Colonic mucosa (tissue), 4 donors: ENCODE measurements at regions not wholly inside any gene's neighbourhood (a gene's known extent, or its start where the extent isn't known, plus 50 kb on each side); places are given as distances from the start of the nearest gene placed in this dataset.

Source experiments
- DNase-seq: peaks from one replicate; pipeline ENCODE4 v3.0.0-alpha.2; 2020
- H3K27ac ChIP-seq: fragments of 200-600 bp; one replicate; pipeline ENCODE4 v1.8.0; 2021
- H3K27me3 ChIP-seq: fragments of 200-600 bp; one replicate; pipeline ENCODE4 v1.8.0; 2021
- H3K36me3 ChIP-seq: fragments of 200-600 bp; one replicate; pipeline ENCODE4 v1.8.0; 2021
- H3K4me1 ChIP-seq: fragments of 200-600 bp; one replicate; pipeline ENCODE4 v1.8.0; 2021; ENCODE audit warnings: mild to moderate bottlenecking
- H3K4me3 ChIP-seq: fragments of 200-600 bp; one replicate; pipeline ENCODE4 v1.8.0; 2021
- H3K9ac ChIP-seq, 2 donors: one replicate each; pipeline ENCODE4 v1.7.0; 2013; ENCODE audit warnings: control low read depth in 2 of 2, low read depth in 2 of 2, low read length in 2 of 2
- H3K9me3 ChIP-seq: fragments of 200-600 bp; one replicate; pipeline ENCODE4 v1.8.0; 2021
- CTCF ChIP-seq: fragments of 200-600 bp; IDR thresholded peaks from one replicate; pipeline ENCODE4 v1.8.0; 2022; ENCODE audit warnings: antibody characterized with exemption, mild to moderate bottlenecking
- intact Hi-C: fragments of 100-400 bp; cut with DNase I; formaldehyde crosslinking; loops from one replicate; pipeline ENCODE4 v1.14.1; 2022
- donor health status: healthy.
- donor health status: DM: no; HTN: no; CAD: no.
- donor health status: DM: no; HTN: no; CAD: no.

GRCh38 chr2:56674084-56674483 lies 490.3 kb downstream of the CCDC85A start:
- intact Hi-C loops, result no loop called here
- no peak for TF ChIP-seq CTCF
- no peak overlapping the region for H3K27ac ChIP-seq
- no peaks in the 10 kb centered on the region for H3K27me3 ChIP-seq
- no peak overlapping the region for H3K4me3 ChIP-seq
- H3K36me3 ChIP-seq, result no peaks in the 10 kb centered on the region
- DNase-seq, result no peak
- no peaks in the 10 kb centered on the region for H3K4me1 ChIP-seq
- no peaks in the 10 kb centered on the region for H3K9me3 ChIP-seq
- H3K9ac ChIP-seq, result no peak overlapping the region

GRCh38 chr2:56676966-56677365 lies 493.2 kb downstream of the CCDC85A start:
- DNase-seq, result no peak
- Histone ChIP-seq H3K4me1 (no peaks in the 10 kb centered on the region), H3K4me3 (no peak overlapping the region), H3K9ac (no peak overlapping the region), H3K27ac (no peak overlapping the region), H3K36me3 (no peaks in the 10 kb centered on the region), H3K27me3 (no peaks in the 10 kb centered on the region), H3K9me3 (no peaks in the 10 kb centered on the region)
- intact Hi-C loops, result no loop called here
- TF ChIP-seq CTCF, result no peak

- no peak for TF ChIP-seq CTCF
- no peak overlapping the region for H3K9ac ChIP-seq
- no peak overlapping the region for H3K4me3 ChIP-seq
- no peaks in the 10 kb centered on the region for H3K27me3 ChIP-seq
- H3K36me3 ChIP-seq, result no peaks in the 10 kb centered on the region
- intact Hi-C loops, result no loop called here
- no peaks in the 10 kb centered on the region for H3K4me1 ChIP-seq
- no peaks in the 10 kb centered on the region for H3K9me3 ChIP-seq
- H3K27ac ChIP-seq, result no peak overlapping the region
- DNase-seq, result no peak
Observed at GRCh38 chr2:56680971-56681631, 497.3 kb downstream of the CCDC85A start.

- H3K9me3 ChIP-seq, result no peaks in the 10 kb centered on the region
- no peak for TF ChIP-seq CTCF
- H3K4me1 ChIP-seq, result no peaks in the 10 kb centered on the region
- no peaks in the 10 kb centered on the region for H3K27me3 ChIP-seq
- H3K36me3 ChIP-seq, result no peaks in the 10 kb centered on the region
- no peak for DNase-seq
- H3K9ac ChIP-seq, result no peak overlapping the region
- no peak overlapping the region for H3K4me3 ChIP-seq
- no peak overlapping the region for H3K27ac ChIP-seq
- intact Hi-C loops, result no loop called here
Observed at GRCh38 chr2:56681659-56682396, 498.0 kb downstream of the CCDC85A start.

GRCh38 chr2:56682397-56682760 lies 498.6 kb downstream of the CCDC85A start:
- TF ChIP-seq CTCF, result no peak
- Histone ChIP-seq H3K27me3 (no peaks in the 10 kb centered on the region), H3K27ac (no peak overlapping the region), H3K9me3 (no peaks in the 10 kb centered on the region), H3K4me1 (no peaks in the 10 kb centered on the region), H3K36me3 (no peaks in the 10 kb centered on the region), H3K9ac (no peak overlapping the region), H3K4me3 (no peak overlapping the region)
- intact Hi-C loops, result no loop called here
- no peak for DNase-seq
